ENCODE measurements at regions not wholly inside any gene's neighbourhood (a gene's known extent, or its start where the extent isn't known, plus 50 kb on each side); places are given as distances from the start of the nearest gene placed in this dataset.

DNA sequence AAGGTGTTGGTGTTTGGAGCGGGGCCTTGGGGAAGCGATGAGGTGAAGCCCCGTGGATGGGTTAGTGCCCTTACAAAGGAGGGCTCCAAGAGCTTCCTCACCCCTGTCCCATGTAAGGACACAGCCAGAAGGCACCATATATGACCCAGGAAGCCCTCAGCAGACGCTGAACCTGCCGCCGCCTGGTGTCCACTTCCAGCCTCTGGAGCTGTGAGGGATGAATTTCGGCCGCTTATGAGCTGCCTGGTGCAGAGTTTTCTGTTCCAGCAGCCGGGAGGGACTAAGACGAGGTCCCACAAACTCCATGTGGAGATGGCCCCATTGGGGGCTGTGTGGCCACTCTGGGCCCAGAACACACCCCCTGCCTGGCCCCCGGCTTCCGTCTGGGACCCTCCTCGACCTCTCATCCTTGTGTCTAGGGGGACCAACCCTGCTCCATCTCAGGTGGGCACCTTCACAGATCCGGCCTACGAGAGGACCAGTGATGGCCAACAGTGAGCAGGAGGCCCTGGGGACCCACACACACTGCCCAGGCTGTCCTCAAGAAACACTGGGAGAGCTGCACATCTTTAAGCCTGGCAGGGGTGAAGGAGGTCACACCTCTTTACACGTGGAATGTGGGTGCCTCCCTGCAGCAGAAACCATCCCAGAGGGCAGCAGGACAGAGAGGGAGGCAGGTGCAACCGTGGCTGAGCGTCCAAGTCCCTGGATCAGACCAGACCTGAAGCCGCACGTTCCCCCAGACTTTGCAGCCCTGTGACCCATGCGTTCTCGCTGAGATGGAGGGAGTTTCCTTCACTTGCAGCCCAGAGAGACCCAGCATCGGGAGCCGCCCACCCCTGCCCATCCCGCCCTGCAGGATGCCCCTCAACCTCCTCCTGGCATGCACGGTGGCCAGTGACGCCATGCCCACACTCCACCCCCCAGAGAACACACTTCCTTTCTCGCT lies 96.1 kb downstream of the PDGFA start:
- Histone ChIP-seq H3K36me3 (no peaks in the 10 kb centered on the region), H3K27me3 (no peaks in the 10 kb centered on the region), H3K4me3 (no peak overlapping the region), H3K4me1 (no peaks in the 10 kb centered on the region), H3K9me3 (peaks cover 2% of the 10 kb centered on the region), H3K27ac (no peak overlapping the region)
- intact Hi-C loops (cut with DNase I), result no loop called here
- ATAC-seq, result no peak
- TF ChIP-seq, protein P1, sequence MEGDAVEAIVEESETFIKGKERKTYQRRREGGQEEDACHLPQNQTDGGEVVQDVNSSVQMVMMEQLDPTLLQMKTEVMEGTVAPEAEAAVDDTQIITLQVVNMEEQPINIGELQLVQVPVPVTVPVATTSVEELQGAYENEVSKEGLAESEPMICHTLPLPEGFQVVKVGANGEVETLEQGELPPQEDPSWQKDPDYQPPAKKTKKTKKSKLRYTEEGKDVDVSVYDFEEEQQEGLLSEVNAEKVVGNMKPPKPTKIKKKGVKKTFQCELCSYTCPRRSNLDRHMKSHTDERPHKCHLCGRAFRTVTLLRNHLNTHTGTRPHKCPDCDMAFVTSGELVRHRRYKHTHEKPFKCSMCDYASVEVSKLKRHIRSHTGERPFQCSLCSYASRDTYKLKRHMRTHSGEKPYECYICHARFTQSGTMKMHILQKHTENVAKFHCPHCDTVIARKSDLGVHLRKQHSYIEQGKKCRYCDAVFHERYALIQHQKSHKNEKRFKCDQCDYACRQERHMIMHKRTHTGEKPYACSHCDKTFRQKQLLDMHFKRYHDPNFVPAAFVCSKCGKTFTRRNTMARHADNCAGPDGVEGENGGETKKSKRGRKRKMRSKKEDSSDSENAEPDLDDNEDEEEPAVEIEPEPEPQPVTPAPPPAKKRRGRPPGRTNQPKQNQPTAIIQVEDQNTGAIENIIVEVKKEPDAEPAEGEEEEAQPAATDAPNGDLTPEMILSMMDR (IDR thresholded peaks at IDR 0.05), result no peak
- peak; percentile 53 for DNase-seq

DNA sequence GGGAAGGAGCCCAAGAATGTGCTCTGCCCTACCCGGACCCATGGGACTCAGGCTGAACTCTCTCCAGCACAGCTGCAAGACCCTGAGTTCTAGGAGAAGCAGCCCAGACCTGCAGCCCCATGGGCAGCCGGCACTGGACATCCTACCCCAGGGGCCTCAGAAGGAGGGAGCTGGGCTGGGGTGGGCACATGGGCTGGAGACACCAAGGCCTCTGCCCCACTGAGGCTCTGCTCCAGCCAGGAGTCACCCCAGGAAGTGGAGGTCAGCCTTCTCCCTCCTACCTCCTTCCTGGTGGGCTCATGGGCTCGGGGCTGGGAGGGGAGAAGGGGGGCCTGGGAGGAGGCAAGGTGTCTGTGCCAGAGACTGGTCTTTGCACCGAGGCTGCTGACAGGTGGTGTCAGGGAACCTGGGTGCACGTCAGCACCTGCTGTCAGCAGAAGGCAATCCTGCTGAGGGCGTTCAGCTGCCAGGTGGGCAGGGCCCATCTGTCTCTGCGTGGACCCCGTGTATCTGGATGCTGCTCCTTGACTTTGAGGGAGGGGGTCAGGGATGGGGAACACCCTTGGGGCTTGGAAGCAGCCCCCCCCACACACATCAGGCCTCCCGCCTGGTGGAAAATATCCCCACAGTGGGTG lies 95.2 kb downstream of the PDGFA start:
- H3K4me1 ChIP-seq, result no peaks in the 10 kb centered on the region
- DNase-seq (no peak), ATAC-seq (peak; percentile 5)
- no peak overlapping the region for H3K4me3 ChIP-seq
- intact Hi-C loops (cut with DNase I), result no loop called here
- no peaks in the 10 kb centered on the region for H3K9me3 ChIP-seq
- no peak overlapping the region for H3K27ac ChIP-seq
- TF ChIP-seq, protein P1 (IDR thresholded peaks at IDR 0.05), result no peak
- no peaks in the 10 kb centered on the region for H3K36me3 ChIP-seq
- H3K27me3 ChIP-seq, result no peaks in the 10 kb centered on the region

DNA sequence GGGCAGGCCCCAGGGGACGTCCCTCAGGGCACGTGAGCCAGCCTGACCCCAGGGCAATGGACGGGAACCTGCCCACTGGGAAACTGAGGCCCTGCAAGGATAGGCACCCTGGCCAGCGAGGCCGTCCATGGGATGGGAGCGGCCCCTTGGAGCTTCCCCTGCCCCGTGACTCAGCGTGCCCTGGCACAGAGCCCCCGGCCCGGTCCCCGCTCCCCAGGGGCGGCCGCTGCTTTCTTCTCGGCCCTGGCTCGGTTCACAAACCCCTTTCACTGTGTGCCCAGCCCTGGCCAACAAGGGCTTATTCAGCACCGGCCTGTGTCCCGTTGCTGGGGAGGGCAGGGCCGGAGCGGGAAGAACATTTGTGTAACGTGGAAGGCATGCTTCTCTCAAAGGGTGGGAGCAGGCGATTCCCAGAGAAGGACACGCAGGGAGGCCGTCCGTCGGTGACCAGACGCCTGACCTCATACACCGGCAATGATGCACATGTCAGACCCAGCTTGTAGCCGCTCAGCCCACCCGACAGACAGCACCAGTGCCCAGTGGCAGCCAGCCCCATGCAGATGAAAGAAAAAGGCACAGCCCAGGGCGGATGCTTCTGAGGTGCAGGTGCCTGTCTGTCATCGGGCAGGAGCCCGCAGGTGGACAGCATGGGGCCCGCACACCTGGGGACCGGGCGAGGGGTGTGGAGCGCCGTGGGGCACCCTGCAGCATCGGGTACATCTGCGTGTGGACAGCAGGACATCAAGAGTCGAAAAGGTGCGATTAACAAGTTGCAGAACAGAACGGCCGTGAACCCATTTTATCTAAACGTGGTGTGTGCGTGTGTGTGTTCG lies 94.5 kb downstream of the PDGFA start:
- Histone ChIP-seq H3K27ac (no peak overlapping the region), H3K9me3 (no peaks in the 10 kb centered on the region), H3K27me3 (no peaks in the 10 kb centered on the region), H3K4me3 (no peak overlapping the region), H3K4me1 (no peaks in the 10 kb centered on the region), H3K36me3 (no peaks in the 10 kb centered on the region)
- intact Hi-C loops (cut with DNase I), result no loop called here
- ATAC-seq (no peak), DNase-seq (no peak)
- TF ChIP-seq, protein P1 (IDR thresholded peaks at IDR 0.05), result no peak

DNA sequence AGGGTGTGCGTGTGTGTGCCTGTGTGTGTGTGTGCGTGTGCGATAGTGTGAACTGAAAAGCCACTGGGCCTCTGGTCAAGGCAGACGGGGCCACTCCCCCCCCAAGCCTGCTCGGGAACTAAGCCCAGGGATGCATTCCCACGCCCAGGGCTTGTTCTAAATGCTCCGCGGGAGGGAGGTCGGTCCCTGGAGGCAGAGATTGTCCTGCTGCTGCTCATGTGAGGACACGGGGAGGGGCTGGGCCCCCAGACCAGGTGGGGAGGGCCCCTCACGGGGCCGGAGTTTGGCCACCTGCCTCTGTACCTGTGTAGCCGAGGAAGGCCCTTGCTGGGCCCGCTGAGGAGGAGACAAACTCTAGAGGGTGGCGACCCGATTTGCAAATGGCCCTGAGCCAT lies 93.9 kb downstream of the PDGFA start:
- no peak for DNase-seq
- H3K36me3 ChIP-seq, result no peaks in the 10 kb centered on the region
- intact Hi-C loops (cut with DNase I), result no loop called here
- TF ChIP-seq, protein P1 (IDR thresholded peaks at IDR 0.05), result no peak
- no peaks in the 10 kb centered on the region for H3K9me3 ChIP-seq
- no peaks in the 10 kb centered on the region for H3K27me3 ChIP-seq
- H3K27ac ChIP-seq, result no peak overlapping the region
- ATAC-seq, result no peak
- no peak overlapping the region for H3K4me3 ChIP-seq
- no peaks in the 10 kb centered on the region for H3K4me1 ChIP-seq

DNA sequence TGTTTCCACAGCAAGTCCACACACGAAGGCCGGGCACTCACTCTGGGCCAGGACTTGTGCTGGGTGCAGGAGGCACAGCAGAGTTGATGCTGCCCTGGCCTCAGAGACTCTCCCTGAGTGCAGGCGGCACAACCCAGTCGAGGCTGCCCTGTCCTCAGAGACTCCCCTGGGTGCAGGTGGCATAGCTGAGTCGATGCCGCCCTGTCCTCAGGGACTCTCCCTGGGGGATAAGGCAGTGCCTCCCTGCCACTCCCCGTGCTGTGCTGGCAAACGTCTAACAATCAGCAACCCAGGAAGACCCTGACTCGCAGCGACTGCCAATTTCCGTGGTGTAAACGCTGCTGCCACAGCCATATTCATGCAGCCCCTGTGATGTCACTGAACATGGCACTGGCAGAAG lies 93.1 kb downstream of the PDGFA start:
- Histone ChIP-seq H3K4me1 (no peaks in the 10 kb centered on the region), H3K4me3 (no peak overlapping the region), H3K36me3 (no peaks in the 10 kb centered on the region), H3K27ac (no peak overlapping the region), H3K27me3 (no peaks in the 10 kb centered on the region), H3K9me3 (no peaks in the 10 kb centered on the region)
- TF ChIP-seq, protein P1 (IDR thresholded peaks at IDR 0.05), result no peak
- DNase-seq, result no peak
- intact Hi-C loops (cut with DNase I), result no loop called here
- ATAC-seq, result no peak

Measured in upper lobe of right lung (tissue), 1 donor.